CD14-positive monocyte (primary cell): ENCODE measurements at regions not wholly inside any gene's neighbourhood (a gene's known extent, or its start where the extent isn't known, plus 50 kb on each side); places are given as distances from the start of the nearest gene placed in this dataset.

Experiments
- DNase-seq, 3 donors: peaks; one replicate each; pipeline ENCODE4 v3.0.0-alpha.2; 2011 to 2022
- H2AFZ ChIP-seq: 2 replicates; pipeline ENCODE4 v1.6.0; 2012; ENCODE audit warnings: mild to moderate bottlenecking, low read depth, low read length, inconsistent platforms; ENCODE audit not compliant: insufficient read depth, poor library complexity, severe bottlenecking
- H3K27ac ChIP-seq, 2 donors: 1 replicate in 1 of 2; 2 replicates in 1 of 2; pipeline ENCODE4 v1.5.1; 2012 to 2013; ENCODE audit warnings: low read length in 2 of 2, control low read depth in 1 of 2, inconsistent platforms in 1 of 2, low read depth in 1 of 2, mild to moderate bottlenecking in 1 of 2
- H3K27me3 ChIP-seq, 2 donors: one replicate each; pipeline versions ENCODE4 v1.6.0 to v1.6.1; 2011 to 2013; ENCODE audit warnings: low read length in 2 of 2; ENCODE audit not compliant: control insufficient read depth in 2 of 2, insufficient read depth in 2 of 2
- H3K36me3 ChIP-seq, 2 donors: replicated peaks in 1 of 2; 1 replicate in 1 of 2; 2 replicates in 1 of 2; pipeline versions ENCODE4 v1.5.1 to v1.6.1; 2012 to 2013; ENCODE audit warnings: low read length in 2 of 2, control low read depth in 1 of 2, inconsistent platforms in 1 of 2, mild to moderate bottlenecking in 1 of 2; ENCODE audit not compliant: insufficient read depth in 2 of 2, control insufficient read depth in 1 of 2
- H3K4me1 ChIP-seq, 2 donors: 1 replicate in 1 of 2; 2 replicates in 1 of 2; pipeline versions ENCODE4 v1.5.1 to v1.6.1; 2012 to 2013; ENCODE audit warnings: low read length in 2 of 2, control low read depth in 1 of 2, inconsistent platforms in 1 of 2, mild to moderate bottlenecking in 1 of 2, moderate library complexity in 1 of 2; ENCODE audit not compliant: insufficient read depth in 2 of 2, control insufficient read depth in 1 of 2
- H3K4me2 ChIP-seq: replicated peaks from 2 replicates; pipeline ENCODE3; 2012; ENCODE audit warnings: low read length, moderate library complexity, mild to moderate bottlenecking; ENCODE audit not compliant: poor library complexity, severe bottlenecking; ENCODE audit errors: extremely low read depth
- H3K4me3 ChIP-seq, 3 experiments: fragments of 200-600 bp in 1 of 3; sonication (generic) in 1 of 3; replicated peaks in 1 of 3; 1 replicate in 2 of 3; 2 replicates in 1 of 3; pipeline ENCODE4 v1.5.1; 2011 to 2013; ENCODE audit warnings: low read length in 3 of 3, mild to moderate bottlenecking in 3 of 3, control low read depth in 2 of 3, low read depth in 2 of 3, inconsistent platforms in 1 of 3, moderate library complexity in 1 of 3
- H3K79me2 ChIP-seq: 2 replicates; pipeline ENCODE4 v1.6.0; 2012; ENCODE audit warnings: mild to moderate bottlenecking, control low read depth, inconsistent platforms, low read length, moderate library complexity; ENCODE audit not compliant: insufficient read depth
- H3K9ac ChIP-seq: 2 replicates; pipeline ENCODE4 v1.6.0; 2017; ENCODE audit warnings: low read length, mild to moderate bottlenecking; ENCODE audit not compliant: insufficient read depth, poor library complexity, severe bottlenecking
- H3K9me3 ChIP-seq, 2 donors: replicated peaks in 1 of 2; 1 replicate in 1 of 2; 2 replicates in 1 of 2; pipeline versions ENCODE4 v1.5.1 to v1.6.1; 2012 to 2013; ENCODE audit warnings: low read length in 2 of 2, control low read depth in 1 of 2; ENCODE audit not compliant: control insufficient read depth in 1 of 2, insufficient read depth in 1 of 2
- H4K20me1 ChIP-seq: 2 replicates; pipeline ENCODE4 v1.6.0; 2012; ENCODE audit warnings: mild to moderate bottlenecking, low read length, control low read depth, moderate library complexity; ENCODE audit not compliant: insufficient read depth
- H3K27ac Mint-ChIP-seq, 7 donors: one replicate each; pipeline ENCODE4 v1.8.0; 2020; ENCODE audit warnings: mild to moderate bottlenecking in 7 of 7, mixed read lengths in 7 of 7, moderate library complexity in 6 of 7, inconsistent platforms in 2 of 7
- H3K27me3 Mint-ChIP-seq, 3 donors: one replicate each; pipeline ENCODE4 v1.8.0; 2021 to 2022; ENCODE audit warnings: low read depth in 3 of 3, mild to moderate bottlenecking in 3 of 3, mixed read lengths in 3 of 3, moderate library complexity in 3 of 3, inconsistent platforms in 1 of 3
- H3K36me3 Mint-ChIP-seq, 2 donors: one replicate each; pipeline ENCODE4 v1.8.0; 2020; ENCODE audit warnings: mixed read lengths in 2 of 2, inconsistent platforms in 1 of 2, mild to moderate bottlenecking in 1 of 2
- H3K4me1 Mint-ChIP-seq: one replicate; pipeline ENCODE4 v1.8.0; 2020; ENCODE audit warnings: mild to moderate bottlenecking, mixed read lengths
- H3K4me3 Mint-ChIP-seq, 2 donors: one replicate each; pipeline ENCODE4 v1.8.0; 2020; ENCODE audit warnings: mild to moderate bottlenecking in 2 of 2, mixed read lengths in 2 of 2, moderate library complexity in 1 of 2
- H3K9me3 Mint-ChIP-seq, 7 donors: one replicate each; pipeline ENCODE4 v1.8.0; 2020 to 2022; ENCODE audit warnings: mixed read lengths in 7 of 7, mild to moderate bottlenecking in 6 of 7, moderate library complexity in 6 of 7, inconsistent platforms in 2 of 7
- WGBS: methylation state at CpG from one replicate; pipeline ENCODE4 v1.1.5; 2013; ENCODE audit warnings: missing lambda C conversion rate; ENCODE audit not compliant: insufficient coverage; 5-methylcytosine and 5-hydroxymethylcytosine counted together
- intact Hi-C, 2 donors: fragments of 100-400 bp; cut with micrococcal nuclease; formaldehyde crosslinking; loops; one replicate each; pipeline versions ENCODE4 v1.15.0 to v1.15.1; 2023
- TF ChIP-seq, protein P1 (sequence below): fragments of 200-600 bp; IDR thresholded peaks from one replicate; pipeline ENCODE4 v1.8.0; 2022; ENCODE audit warnings: antibody characterized with exemption, mild to moderate bottlenecking

DNA sequence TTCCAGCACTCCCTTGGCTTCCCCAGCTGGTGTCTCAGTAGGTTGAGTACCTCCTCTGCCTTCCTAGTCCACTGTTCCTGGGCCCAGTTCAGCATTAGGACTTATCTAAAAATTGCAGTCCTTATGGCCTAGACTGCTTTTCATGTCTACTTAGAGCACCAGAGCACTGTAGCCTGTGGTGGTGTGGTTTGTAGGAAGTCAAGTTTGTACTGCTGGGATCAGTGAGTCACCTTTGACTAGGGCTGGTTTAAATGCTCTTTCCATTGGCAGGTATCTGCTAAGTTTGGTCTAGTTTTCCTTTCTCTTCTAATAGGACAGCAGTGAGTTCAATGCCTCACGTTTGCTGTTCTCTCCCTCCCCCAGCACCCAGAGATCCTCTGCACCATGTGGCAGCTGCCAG lies 233.6 kb upstream of the WDFY3 start:
- no peak overlapping the region for H3K4me2 ChIP-seq
- H3K27me3 ChIP-seq, result no peaks in the 10 kb centered on the region
- Mint-ChIP-seq H3K4me1 (no peaks in the 10 kb centered on the region), H3K27me3 (peaks cover 0 to 2% (median 1%) of the 10 kb centered on the region in 3 donors), H3K27ac (no peak overlapping the region), H3K4me3 (no peak overlapping the region), H3K9me3 (peaks cover 10 to 38% (median 19%) of the 10 kb centered on the region in 7 donors), H3K36me3 (no peaks in the 10 kb centered on the region)
- WGBS, result no CpG with 5 or more reads among the region's 1 CpG
- H3K27ac ChIP-seq, result no peak overlapping the region
- H4K20me1 ChIP-seq, result no peaks in the 10 kb centered on the region
- intact Hi-C loops, result no loop called here
- H3K9me3 ChIP-seq, result peaks cover 30 to 39% of the 10 kb centered on the region in 2 donors
- H2AFZ ChIP-seq, result no peak overlapping the region
- H3K79me2 ChIP-seq, result no peaks in the 10 kb centered on the region
- no peak for DNase-seq
- H3K4me1 ChIP-seq, result no peaks in the 10 kb centered on the region
- TF ChIP-seq, protein P1, sequence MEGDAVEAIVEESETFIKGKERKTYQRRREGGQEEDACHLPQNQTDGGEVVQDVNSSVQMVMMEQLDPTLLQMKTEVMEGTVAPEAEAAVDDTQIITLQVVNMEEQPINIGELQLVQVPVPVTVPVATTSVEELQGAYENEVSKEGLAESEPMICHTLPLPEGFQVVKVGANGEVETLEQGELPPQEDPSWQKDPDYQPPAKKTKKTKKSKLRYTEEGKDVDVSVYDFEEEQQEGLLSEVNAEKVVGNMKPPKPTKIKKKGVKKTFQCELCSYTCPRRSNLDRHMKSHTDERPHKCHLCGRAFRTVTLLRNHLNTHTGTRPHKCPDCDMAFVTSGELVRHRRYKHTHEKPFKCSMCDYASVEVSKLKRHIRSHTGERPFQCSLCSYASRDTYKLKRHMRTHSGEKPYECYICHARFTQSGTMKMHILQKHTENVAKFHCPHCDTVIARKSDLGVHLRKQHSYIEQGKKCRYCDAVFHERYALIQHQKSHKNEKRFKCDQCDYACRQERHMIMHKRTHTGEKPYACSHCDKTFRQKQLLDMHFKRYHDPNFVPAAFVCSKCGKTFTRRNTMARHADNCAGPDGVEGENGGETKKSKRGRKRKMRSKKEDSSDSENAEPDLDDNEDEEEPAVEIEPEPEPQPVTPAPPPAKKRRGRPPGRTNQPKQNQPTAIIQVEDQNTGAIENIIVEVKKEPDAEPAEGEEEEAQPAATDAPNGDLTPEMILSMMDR, result no peak
- H3K36me3 ChIP-seq, result no peaks in the 10 kb centered on the region
- no peak overlapping the region for H3K9ac ChIP-seq
- H3K4me3 ChIP-seq, result no peak overlapping the region

DNA sequence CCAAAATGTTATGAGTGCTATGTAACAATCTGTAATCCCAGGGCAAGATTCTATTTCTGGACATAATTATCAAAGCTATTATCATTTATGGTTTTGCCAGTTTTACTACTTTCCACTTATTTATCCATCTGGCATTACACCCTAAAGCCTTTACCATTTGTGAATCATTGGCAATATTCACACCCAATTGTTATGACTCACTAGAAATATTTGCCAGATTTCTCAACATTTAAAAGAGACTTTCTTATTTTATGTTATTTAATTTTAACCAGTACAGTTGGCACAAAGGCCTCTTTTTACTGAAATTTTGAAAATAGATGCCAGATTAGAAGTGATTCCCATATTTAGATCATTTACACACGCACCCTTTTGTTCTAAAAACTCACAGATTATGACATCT lies 242.7 kb upstream of the WDFY3 start:
- Histone ChIP-seq H3K4me3 (no peak overlapping the region), H3K9me3 (no peaks in the 10 kb centered on the region), H3K9ac (no peak overlapping the region), H3K4me1 (no peaks in the 10 kb centered on the region), H3K79me2 (no peaks in the 10 kb centered on the region), H4K20me1 (no peaks in the 10 kb centered on the region), H3K27ac (no peak overlapping the region), H3K27me3 (no peaks in the 10 kb centered on the region), H2AFZ (no peak overlapping the region), H3K4me2 (no peak overlapping the region), H3K36me3 (no peaks in the 10 kb centered on the region)
- intact Hi-C loops, result no loop called here
- H3K4me1 Mint-ChIP-seq, result no peaks in the 10 kb centered on the region
- peaks cover 2 to 16% (median 8%) of the 10 kb centered on the region in 7 donors for H3K9me3 Mint-ChIP-seq
- DNase-seq, result no peak
- TF ChIP-seq, protein P1, result no peak
- H3K27me3 Mint-ChIP-seq, result peaks cover 0 to 2% (median 0%) of the 10 kb centered on the region in 3 donors
- WGBS, result no CpG with 5 or more reads among the region's 1 CpG
- H3K4me3 Mint-ChIP-seq, result no peak overlapping the region
- no peaks in the 10 kb centered on the region for H3K36me3 Mint-ChIP-seq
- no peak overlapping the region for H3K27ac Mint-ChIP-seq
